HG02884 (cell line): ENCODE measurements at regions not wholly inside any gene's neighbourhood (a gene's known extent, or its start where the extent isn't known, plus 50 kb on each side); places are given as distances from the start of the nearest gene placed in this dataset.

Experiments used
- ATAC-seq: cut with Tn5 transposase; IDR thresholded peaks from one replicate; pipeline ENCODE4 v1.9.1; 2021; ENCODE audit warnings: mild to moderate bottlenecking, moderate library complexity; ENCODE audit not compliant: unreplicated experiment

GRCh38 chr4:117783716-117784115 is 250.6 kb upstream of the NDST3 start:
- ATAC-seq = no peak

GRCh38 chr4:117784266-117784665 is 250.0 kb upstream of the NDST3 start:
- ATAC-seq = no peak

DNA sequence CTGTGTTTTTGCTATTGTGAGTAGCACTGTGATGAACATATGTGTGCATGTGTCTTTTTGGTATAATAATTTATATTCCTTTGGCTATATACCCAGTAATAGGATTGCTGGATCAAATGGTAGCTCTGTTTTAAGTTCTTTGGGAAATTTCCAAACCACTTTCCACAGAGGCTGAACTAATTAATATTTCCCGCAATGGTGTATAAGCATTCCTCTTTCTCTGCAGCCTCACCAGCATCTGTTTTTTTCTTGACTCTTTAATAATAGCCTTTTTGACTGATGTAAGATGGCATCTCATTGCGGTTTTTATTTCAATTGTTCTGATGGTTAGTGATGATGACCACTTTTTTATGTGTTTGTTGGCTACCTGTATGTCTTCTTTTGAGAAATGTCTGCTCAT is 247.7 kb upstream of the NDST3 start:
- no peak for ATAC-seq

- ATAC-seq = no peak
Observed at GRCh38 chr4:117793845-117794480, 240.3 kb upstream of the NDST3 start.

GRCh38 chr4:117796677-117797076 is 237.6 kb upstream of the NDST3 start:
- no peak for ATAC-seq

GRCh38 chr4:117800636-117801035 is 233.7 kb upstream of the NDST3 start:
- no peak for ATAC-seq

GRCh38 chr4:117801756-117802155 is 232.5 kb upstream of the NDST3 start:
- no peak for ATAC-seq

DNA sequence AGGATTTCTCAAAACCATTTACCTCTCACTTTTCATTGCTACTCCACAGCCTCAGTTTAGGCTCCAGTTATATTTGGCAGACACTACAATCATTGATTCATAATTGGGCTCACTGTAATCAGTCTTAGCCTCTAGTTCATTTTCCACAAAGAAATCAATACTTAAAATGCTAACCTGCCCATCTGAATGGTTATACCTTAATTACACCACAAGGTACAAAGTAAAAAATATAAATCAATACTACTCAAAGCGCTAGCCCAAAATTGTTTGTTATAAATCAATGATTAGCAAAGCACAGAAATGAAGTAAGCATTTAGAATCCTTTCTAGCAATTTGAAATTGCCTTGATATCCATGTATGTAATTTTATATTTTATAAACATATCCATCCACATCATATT is 222.6 kb upstream of the NDST3 start:
- no peak for ATAC-seq

DNA sequence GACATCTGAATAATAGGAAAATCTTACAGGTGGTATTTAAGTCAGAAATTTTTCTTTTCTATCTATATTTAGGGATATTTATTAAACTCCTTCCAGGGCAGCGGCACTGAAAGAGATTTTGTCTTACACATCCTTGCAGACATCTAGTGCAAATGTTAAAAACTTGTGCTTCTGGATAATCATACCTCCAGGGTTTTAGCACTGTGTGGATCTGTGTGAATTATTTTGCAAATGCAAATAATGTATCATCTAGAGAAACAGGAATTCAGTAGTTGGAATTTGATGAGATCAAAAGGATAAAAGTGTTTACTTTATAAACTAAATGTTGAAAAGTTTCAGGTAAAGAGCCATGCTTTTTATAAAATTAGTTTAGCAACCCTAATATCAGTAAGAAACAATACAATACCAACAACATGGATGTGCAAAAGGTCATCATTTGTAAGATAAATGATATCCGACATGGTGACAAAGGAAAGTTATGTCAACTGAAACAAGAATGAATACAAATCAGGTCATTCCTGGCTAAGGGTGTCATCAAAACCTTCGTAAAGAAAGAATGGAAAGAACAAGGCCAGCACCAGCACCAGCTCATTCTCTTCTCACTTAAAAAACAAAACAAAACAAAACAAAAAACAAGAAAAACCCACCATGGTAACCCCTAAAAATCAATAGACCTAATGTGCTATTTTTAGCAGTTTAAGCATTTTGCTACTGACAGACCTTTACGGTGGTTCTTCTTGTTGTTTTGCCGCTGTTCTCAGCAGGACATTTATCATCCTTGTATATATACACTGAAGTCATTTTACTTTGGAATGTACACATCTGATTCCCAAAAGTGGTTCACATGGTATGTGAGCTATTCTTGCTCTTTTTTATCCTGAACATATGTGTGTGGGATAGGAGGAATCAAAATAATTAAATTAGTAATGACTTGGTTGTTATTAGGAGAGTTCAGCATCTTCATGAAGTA is 219.7 kb upstream of the NDST3 start:
- no peak for ATAC-seq

DNA sequence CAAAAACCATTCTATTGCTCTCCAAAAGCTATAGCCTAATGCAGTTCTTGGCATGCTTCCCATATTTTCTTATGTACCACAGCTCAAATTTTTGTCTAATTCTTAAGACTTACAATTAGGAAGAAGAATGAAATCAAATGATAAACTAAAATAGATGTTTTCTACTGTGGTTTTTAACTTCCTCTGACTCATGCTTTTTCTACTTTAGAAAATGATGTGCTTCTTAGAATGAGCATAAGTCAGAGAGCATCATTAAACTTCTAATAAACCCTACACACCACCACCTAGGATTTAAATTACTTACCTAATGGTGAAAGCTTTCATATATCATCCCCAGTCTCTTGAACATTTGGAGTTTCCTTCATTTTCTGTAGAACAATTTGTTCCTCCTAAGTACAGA is 217.0 kb upstream of the NDST3 start:
- ATAC-seq = no peak

DNA sequence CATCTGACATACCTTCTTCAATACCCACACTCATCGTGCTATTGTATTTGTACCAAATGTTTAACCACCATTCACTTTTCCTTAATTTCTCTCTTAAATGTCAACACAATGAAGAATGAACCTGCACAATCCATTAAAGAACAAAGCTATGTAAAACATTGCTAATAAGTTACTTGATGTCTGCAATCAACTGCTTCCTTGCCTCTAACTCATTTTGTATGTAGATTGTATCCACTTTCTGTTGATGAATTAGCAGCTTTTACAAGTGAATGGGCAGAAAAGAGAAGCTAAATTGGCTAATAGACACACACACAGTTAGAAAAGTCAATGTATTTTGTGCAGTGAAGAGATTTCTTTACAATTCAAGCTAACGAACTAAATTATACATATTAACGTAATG is 212.5 kb upstream of the NDST3 start:
- ATAC-seq = no peak

DNA sequence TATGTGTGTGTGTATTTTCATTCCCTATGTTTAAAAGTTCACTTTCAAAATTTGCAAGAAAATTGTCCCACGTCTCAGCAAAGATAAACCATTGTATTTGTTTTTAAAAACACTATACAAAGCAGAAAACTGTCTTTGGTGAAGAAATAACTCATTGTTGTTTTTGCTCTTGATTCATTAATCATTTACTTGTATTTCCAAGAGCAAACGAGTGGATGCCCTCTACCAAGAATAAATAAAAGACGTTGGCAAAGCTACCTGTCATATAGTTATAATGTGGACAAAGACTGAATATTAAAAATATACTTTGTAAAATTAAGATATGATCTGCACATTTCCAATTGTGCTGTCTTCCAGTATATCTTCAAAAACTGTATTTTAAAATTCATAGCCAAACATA is 210.9 kb upstream of the NDST3 start:
- no peak for ATAC-seq

DNA sequence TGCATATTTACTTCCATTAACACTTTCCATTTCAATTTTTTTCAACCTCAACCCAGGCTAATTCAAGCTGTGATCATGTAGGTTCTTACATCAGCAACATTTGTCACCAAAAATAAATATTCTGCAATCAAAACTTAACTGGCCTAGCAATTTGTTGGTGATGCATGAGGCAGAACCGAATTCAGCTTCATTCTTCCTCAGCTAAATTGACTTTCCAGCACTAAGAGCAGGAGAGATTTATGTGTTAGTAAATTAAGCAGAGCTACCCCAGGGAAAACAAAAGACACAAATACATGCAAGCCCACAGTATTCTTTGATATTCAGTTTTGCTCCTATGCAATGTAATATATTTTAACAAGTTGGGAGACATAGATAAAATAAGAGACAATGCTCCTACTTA is 208.7 kb upstream of the NDST3 start:
- no peak for ATAC-seq

DNA sequence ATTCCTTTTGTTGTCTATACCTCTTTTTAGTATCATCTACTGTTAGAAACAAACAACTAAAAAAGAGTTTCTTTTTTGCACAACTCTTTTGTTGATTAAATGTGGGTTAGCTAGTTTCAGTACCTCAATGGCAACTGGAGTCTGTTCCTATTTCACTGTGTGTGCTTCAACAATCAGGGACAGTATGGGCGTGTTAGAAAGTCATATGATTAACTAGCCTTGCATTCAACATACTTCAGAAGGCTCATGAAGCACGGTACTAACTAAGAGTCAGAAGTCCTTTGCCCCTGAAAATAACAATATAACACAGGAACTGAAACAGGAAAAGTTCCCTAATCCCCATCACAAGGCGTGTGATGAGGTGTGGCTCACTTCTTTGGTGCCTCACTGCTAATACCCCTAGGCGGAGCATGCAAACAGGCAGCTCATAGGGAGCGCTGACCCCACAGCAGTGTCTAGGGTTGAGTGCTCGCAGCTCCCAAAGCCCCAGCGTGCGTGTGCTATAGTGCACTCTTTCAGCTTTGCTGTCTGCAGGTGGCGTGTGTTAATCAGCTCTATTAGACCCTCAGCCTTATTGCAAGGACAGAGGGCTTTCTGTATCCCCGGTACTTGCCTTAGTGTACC is 203.1 kb upstream of the NDST3 start:
- ATAC-seq = no peak

GRCh38 chr4:117835566-117835965 is 198.7 kb upstream of the NDST3 start:
- no peak for ATAC-seq

DNA sequence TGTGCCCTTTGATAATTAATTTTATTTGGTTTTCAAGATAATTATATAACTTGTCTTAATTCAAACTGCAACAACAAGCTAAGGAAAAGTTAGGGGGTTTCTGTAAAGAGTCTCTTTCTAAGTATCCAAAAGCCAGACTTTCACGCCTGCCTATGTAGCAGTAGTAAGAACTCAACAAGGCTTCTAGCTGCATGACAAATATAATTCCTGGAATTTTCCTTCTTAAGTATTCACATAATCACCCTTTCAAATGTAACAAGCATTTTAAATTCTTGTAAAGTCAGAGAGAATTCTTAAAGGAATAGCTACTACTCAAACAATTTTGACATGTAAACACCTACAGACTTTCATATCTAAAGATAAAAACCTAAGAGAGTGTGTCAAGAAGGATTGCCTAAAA is 189.7 kb upstream of the NDST3 start:
- ATAC-seq = no peak

DNA sequence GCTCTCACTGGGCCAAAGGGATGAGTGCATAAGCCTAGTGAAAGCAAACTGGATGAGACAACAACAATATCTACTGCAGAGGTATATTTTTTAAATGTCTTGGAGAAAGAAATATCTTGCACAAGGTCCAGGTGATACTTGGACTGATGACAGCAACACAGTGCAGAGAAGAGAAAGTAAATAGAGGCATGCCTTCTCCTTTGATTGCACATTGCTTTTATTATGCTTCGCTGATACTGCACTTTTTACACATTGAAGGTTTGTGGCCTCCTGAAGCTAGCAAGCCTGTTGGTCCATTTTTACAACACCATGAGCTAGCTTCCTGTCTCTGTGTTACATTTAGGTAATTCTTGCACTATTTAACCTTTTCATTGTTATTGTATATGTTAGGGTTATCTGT is 189.0 kb upstream of the NDST3 start:
- no peak for ATAC-seq

DNA sequence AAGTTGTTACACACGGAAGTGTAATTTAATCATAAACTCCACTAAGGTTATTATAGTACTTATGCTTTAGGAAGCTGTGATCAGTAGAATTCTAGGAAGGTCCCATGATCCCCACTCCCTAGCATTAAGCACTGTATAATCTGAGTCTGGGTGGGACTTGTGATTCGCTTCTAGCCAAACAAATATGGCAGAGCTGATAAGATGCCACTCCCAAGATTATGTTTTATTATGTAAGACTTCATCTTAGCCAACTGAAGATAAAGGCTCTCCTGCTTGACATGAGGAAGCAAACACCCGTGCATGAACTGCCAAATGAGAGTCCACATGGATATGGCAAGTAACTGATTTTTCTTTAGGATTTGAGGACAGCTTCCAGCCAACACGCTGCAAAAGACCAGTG is 186.4 kb upstream of the NDST3 start:
- no peak for ATAC-seq

DNA sequence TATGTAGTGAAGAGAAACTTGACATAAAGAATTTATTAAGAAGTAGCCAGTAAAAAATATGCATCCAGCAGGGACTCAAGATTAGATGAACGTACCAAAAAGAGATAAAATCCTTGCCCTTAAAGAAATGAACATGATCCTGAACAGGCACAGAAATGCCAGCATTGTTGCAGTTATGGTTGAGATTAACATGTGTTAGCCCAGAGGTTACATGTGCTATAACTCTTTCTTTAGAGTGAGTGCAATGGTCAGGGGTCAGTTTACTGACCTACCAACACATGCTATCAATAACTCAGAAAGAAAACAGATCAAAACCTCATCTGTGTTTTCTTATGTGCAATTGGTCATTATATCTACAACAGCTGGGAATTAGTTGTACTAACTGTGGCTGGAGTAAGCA is 166.1 kb upstream of the NDST3 start:
- ATAC-seq = no peak

GRCh38 chr4:117873779-117874178 is 160.5 kb upstream of the NDST3 start:
- no peak for ATAC-seq

GRCh38 chr4:117874216-117874615 is 160.1 kb upstream of the NDST3 start:
- no peak for ATAC-seq

GRCh38 chr4:117889978-117890377 is 144.3 kb upstream of the NDST3 start:
- no peak for ATAC-seq
